OCI-LY1 (cell line): ENCODE measurements at regions not wholly inside any gene's neighbourhood (a gene's known extent, or its start where the extent isn't known, plus 50 kb on each side); places are given as distances from the start of the nearest gene placed in this dataset.

Experiments used
- H2AFZ ChIP-seq: fragments of 200-600 bp; sonication (generic), shearing (Covaris generic); 2 replicates; pipeline ENCODE4 v1.6.0; 2014; ENCODE audit warnings: antibody characterized with exemption, mild to moderate bottlenecking, low read length
- H3F3A ChIP-seq: fragments of 200-600 bp; sonication (generic), shearing (Covaris generic); 2 replicates; pipeline ENCODE4 v1.6.0; 2014; ENCODE audit warnings: mild to moderate bottlenecking, antibody characterized with exemption, low read length, moderate library complexity; ENCODE audit not compliant: insufficient read depth
- H3K27ac ChIP-seq: fragments of 200-600 bp; sonication (generic); 2 replicates; pipeline ENCODE4 v1.5.1; 2014; ENCODE audit warnings: low read length, mixed run types, mild to moderate bottlenecking, low read depth; ENCODE audit not compliant: poor library complexity, severe bottlenecking
- H3K27me3 ChIP-seq: fragments of 200-600 bp; sonication (generic); 2 replicates; pipeline ENCODE4 v1.6.0; 2014; ENCODE audit warnings: antibody characterized with exemption, mild to moderate bottlenecking, low read length, moderate library complexity; ENCODE audit not compliant: insufficient read depth
- H3K36me3 ChIP-seq: fragments of 200-600 bp; sonication (generic); 2 replicates; pipeline ENCODE4 v1.6.1; 2014; ENCODE audit warnings: mild to moderate bottlenecking, antibody characterized with exemption, low read length, moderate library complexity, mixed read lengths; ENCODE audit not compliant: insufficient read depth
- H3K4me1 ChIP-seq: fragments of 200-600 bp; sonication (generic); 2 replicates; pipeline ENCODE4 v1.5.1; 2014; ENCODE audit warnings: mild to moderate bottlenecking, low read length, moderate library complexity; ENCODE audit not compliant: insufficient read depth, severe bottlenecking
- H3K4me2 ChIP-seq: fragments of 200-600 bp; sonication (generic), shearing (Covaris generic); 2 replicates; pipeline ENCODE4 v1.6.1; 2014; ENCODE audit warnings: low read length
- H3K4me3 ChIP-seq: fragments of 200-600 bp; sonication (generic); 2 replicates; pipeline ENCODE4 v1.5.1; 2014; ENCODE audit warnings: low read length, low read depth, mild to moderate bottlenecking, mixed read lengths; ENCODE audit not compliant: poor library complexity, severe bottlenecking
- H3K79me2 ChIP-seq: fragments of 200-600 bp; shearing (Covaris generic); 2 replicates; pipeline ENCODE4 v1.6.1; 2016; ENCODE audit warnings: mixed run types, low read length, mixed read lengths; ENCODE audit not compliant: insufficient read depth
- H3K9ac ChIP-seq: fragments of 200-600 bp; sonication (generic), shearing (Covaris generic); 2 replicates; pipeline ENCODE4 v1.6.1; 2014; ENCODE audit warnings: mild to moderate bottlenecking, low read length, mixed read lengths
- H3K9me2 ChIP-seq: fragments of 200-600 bp; sonication (generic), shearing (Covaris generic); 2 replicates; pipeline ENCODE4 v1.6.1; 2014; ENCODE audit warnings: low read depth, mild to moderate bottlenecking, low read length, mixed read lengths
- H3K9me3 ChIP-seq: fragments of 200-600 bp; shearing (Covaris generic); 2 replicates; pipeline ENCODE4 v1.6.1; 2014; ENCODE audit warnings: low read length, mixed read lengths
- H4K20me1 ChIP-seq: fragments of 200-600 bp; sonication (generic), shearing (Covaris generic); 2 replicates; pipeline ENCODE4 v1.6.0; 2016; ENCODE audit warnings: mild to moderate bottlenecking, low read length; ENCODE audit not compliant: insufficient read depth
- EZH2 ChIP-seq: fragments of 200-600 bp; sonication (generic), shearing (Covaris generic); IDR thresholded peaks from 2 replicates; pipeline ENCODE4 v1.8.0; 2017; ENCODE audit warnings: borderline replicate concordance, mixed run types, mild to moderate bottlenecking, antibody characterized with exemption, low read length, moderate library complexity, mixed read lengths
- TF ChIP-seq, protein P1 (sequence below): fragments of 200-600 bp; sonication (generic), shearing (Covaris generic); IDR thresholded peaks from 2 replicates; pipeline ENCODE4 v1.5.1; 2017; ENCODE audit warnings: mild to moderate bottlenecking, antibody characterized with exemption, low read length, moderate library complexity, mixed read lengths

DNA sequence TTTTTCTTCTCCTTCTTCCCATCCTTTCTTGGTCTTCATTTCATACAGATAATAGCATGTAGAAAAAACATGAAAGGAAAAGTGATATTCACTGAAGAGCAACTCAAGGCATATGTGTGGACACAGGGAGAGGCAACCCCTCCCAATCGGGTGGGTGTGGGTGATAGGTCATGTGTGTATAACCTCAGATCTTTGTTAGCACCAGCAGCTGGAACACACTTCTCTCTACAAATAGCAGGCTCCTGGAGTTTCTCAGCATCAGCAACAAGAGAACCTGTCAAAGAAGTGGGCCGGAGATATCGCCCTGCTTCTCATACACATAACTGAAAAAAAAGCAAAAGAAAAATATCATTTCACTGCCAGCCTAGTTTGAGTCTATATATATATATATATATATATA lies 426.4 kb downstream of the DTWD2 start:
- Histone ChIP-seq H3K9me2 (no peaks in the 10 kb centered on the region), H3K27me3 (no peaks in the 10 kb centered on the region), H3K9ac (no peak overlapping the region), H3K4me2 (no peak overlapping the region), H3K9me3 (no peaks in the 10 kb centered on the region), H3F3A (no peaks in the 10 kb centered on the region), H3K4me1 (no peaks in the 10 kb centered on the region), H2AFZ (no peak overlapping the region), H3K27ac (no peak overlapping the region), H3K36me3 (no peaks in the 10 kb centered on the region), H3K79me2 (no peaks in the 10 kb centered on the region), H3K4me3 (no peak overlapping the region), H4K20me1 (no peaks in the 10 kb centered on the region)
- no peak for TF ChIP-seq EZH2
- TF ChIP-seq, protein P1, sequence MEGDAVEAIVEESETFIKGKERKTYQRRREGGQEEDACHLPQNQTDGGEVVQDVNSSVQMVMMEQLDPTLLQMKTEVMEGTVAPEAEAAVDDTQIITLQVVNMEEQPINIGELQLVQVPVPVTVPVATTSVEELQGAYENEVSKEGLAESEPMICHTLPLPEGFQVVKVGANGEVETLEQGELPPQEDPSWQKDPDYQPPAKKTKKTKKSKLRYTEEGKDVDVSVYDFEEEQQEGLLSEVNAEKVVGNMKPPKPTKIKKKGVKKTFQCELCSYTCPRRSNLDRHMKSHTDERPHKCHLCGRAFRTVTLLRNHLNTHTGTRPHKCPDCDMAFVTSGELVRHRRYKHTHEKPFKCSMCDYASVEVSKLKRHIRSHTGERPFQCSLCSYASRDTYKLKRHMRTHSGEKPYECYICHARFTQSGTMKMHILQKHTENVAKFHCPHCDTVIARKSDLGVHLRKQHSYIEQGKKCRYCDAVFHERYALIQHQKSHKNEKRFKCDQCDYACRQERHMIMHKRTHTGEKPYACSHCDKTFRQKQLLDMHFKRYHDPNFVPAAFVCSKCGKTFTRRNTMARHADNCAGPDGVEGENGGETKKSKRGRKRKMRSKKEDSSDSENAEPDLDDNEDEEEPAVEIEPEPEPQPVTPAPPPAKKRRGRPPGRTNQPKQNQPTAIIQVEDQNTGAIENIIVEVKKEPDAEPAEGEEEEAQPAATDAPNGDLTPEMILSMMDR = no peak

DNA sequence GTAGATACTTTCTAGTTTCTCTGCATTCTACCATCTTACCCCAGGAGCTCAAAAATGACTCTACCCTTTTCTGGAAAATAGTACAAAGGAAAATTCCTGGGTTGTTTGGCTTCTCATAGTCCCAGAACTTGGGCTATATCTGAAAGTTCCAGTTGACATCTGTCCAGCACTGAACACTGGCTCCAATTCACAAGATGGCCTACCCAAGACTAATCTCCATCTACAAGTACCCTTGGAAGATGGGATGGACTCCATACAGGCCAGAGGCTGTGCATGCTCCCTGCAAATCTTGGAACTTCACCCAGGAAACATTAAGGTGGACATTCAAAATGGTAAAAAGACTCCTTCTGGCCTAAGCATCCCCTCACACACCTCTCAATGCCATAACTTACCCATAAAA lies 427.1 kb downstream of the DTWD2 start:
- H3K27me3 ChIP-seq = no peaks in the 10 kb centered on the region
- no peaks in the 10 kb centered on the region for H3K36me3 ChIP-seq
- H3K4me2 ChIP-seq = no peak overlapping the region
- H3K4me1 ChIP-seq = no peaks in the 10 kb centered on the region
- H4K20me1 ChIP-seq = no peaks in the 10 kb centered on the region
- no peaks in the 10 kb centered on the region for H3F3A ChIP-seq
- H3K79me2 ChIP-seq = no peaks in the 10 kb centered on the region
- no peak overlapping the region for H3K4me3 ChIP-seq
- H3K9me2 ChIP-seq = no peaks in the 10 kb centered on the region
- no peak overlapping the region for H2AFZ ChIP-seq
- TF ChIP-seq, protein P1 = no peak
- no peak overlapping the region for H3K9ac ChIP-seq
- H3K27ac ChIP-seq = no peak overlapping the region
- H3K9me3 ChIP-seq = no peaks in the 10 kb centered on the region

DNA sequence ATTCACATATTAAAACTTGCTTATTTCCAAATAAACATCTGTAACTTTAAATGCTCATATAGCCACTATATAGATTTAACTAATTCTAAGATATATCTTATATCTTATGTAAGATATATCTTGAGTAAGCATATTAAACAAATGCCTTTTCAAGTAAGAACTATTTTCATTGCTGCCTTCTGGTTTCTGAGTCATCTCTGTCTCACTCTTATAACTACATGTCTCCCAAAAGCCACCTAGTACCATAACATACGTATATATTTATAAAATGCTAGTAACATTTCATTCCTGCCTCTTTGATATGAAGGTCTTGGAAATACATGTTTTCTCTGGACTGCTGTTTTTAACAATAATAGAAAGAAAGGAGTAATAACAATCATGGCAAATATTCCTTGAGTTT lies 429.5 kb downstream of the DTWD2 start:
- no peak overlapping the region for H2AFZ ChIP-seq
- H3K36me3 ChIP-seq = no peaks in the 10 kb centered on the region
- H3K27me3 ChIP-seq = no peaks in the 10 kb centered on the region
- no peaks in the 10 kb centered on the region for H3K9me3 ChIP-seq
- no peaks in the 10 kb centered on the region for H3K9me2 ChIP-seq
- H3K4me1 ChIP-seq = no peaks in the 10 kb centered on the region
- no peaks in the 10 kb centered on the region for H4K20me1 ChIP-seq
- H3K4me3 ChIP-seq = no peak overlapping the region
- H3K9ac ChIP-seq = no peak overlapping the region
- H3F3A ChIP-seq = no peaks in the 10 kb centered on the region
- H3K27ac ChIP-seq = no peak overlapping the region
- TF ChIP-seq, protein P1 = no peak
- TF ChIP-seq EZH2 = no peak
- no peaks in the 10 kb centered on the region for H3K79me2 ChIP-seq
- no peak overlapping the region for H3K4me2 ChIP-seq
